ENCODE measurements at regions not wholly inside any gene's neighbourhood (a gene's known extent, or its start where the extent isn't known, plus 50 kb on each side); places are given as distances from the start of the nearest gene placed in this dataset.

DNA sequence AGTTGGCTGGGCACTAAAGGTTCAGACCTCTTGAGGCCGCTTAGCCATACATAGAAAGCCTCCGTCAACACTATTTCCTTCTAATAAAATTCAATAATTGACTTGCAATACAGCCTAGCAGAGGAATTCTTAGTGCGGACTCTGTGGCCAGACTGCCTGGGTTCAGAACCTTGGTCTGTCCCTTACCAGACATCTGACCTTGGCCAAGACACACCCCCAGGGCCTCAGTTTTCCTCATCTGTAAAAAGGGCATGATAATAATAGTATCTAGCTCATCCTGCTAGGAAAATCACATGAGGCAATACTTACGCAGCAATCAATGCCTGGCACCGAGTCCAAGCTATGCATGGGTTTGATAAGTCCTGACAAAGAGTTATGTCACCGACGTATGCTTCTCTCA, 148.2 kb upstream of the SOD1 start:
- TF ChIP-seq, protein P1, sequence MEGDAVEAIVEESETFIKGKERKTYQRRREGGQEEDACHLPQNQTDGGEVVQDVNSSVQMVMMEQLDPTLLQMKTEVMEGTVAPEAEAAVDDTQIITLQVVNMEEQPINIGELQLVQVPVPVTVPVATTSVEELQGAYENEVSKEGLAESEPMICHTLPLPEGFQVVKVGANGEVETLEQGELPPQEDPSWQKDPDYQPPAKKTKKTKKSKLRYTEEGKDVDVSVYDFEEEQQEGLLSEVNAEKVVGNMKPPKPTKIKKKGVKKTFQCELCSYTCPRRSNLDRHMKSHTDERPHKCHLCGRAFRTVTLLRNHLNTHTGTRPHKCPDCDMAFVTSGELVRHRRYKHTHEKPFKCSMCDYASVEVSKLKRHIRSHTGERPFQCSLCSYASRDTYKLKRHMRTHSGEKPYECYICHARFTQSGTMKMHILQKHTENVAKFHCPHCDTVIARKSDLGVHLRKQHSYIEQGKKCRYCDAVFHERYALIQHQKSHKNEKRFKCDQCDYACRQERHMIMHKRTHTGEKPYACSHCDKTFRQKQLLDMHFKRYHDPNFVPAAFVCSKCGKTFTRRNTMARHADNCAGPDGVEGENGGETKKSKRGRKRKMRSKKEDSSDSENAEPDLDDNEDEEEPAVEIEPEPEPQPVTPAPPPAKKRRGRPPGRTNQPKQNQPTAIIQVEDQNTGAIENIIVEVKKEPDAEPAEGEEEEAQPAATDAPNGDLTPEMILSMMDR (conservative IDR thresholded peaks at IDR 0.05), result no peak
- TF ChIP-seq ZFX (IDR thresholded peaks at IDR 0.05), result no peak

All from C4-2B (cell line).